Astrocyte of the cerebellum (primary cell): ENCODE measurements at regions not wholly inside any gene's neighbourhood (a gene's known extent, or its start where the extent isn't known, plus 50 kb on each side); places are given as distances from the start of the nearest gene placed in this dataset.

Experiments used
- DNase-seq: peaks from one replicate; pipeline ENCODE4 v3.0.0-alpha.2; 2011; ENCODE audit warnings: low read depth
- H3K4me3 ChIP-seq: 2 replicates; pipeline ENCODE4 v1.5.1; 2011; ENCODE audit warnings: mild to moderate bottlenecking, low read depth, low read length, moderate library complexity
- CTCF ChIP-seq: IDR thresholded peaks from 2 replicates; pipeline ENCODE4 v1.5.1; 2012; ENCODE audit warnings: low read length, low read depth, moderate library complexity, mild to moderate bottlenecking; ENCODE audit errors: missing control alignments
- in situ Hi-C: cut with HindIII; loops from 2 replicates; pipeline ENCODE4 v1.10.0; 2017; ENCODE audit warnings: low sequenced_read_pairs

GRCh38 chr20:24157213-24157612 is 168.6 kb upstream of the GGTLC1 start:
- TF ChIP-seq CTCF: no peak
- DNase-seq: no peak
- no peak overlapping the region for H3K4me3 ChIP-seq
- in situ Hi-C loops: no loop called here

GRCh38 chr20:24153101-24154040 is 164.8 kb upstream of the GGTLC1 start:
- H3K4me3 ChIP-seq: no peak overlapping the region
- TF ChIP-seq CTCF: no peak
- no peak for DNase-seq
- in situ Hi-C loops: no loop called here

- in situ Hi-C loops: no loop called here
- no peak overlapping the region for H3K4me3 ChIP-seq
- no peak for TF ChIP-seq CTCF
- DNase-seq: no peak
Measured at GRCh38 chr20:24151621-24152294, 163.2 kb upstream of the GGTLC1 start.

- in situ Hi-C loops: no loop called here
- TF ChIP-seq CTCF: no peak
- no peak for DNase-seq
- H3K4me3 ChIP-seq: no peak overlapping the region
Measured at GRCh38 chr20:24150406-24150805, 161.8 kb upstream of the GGTLC1 start.

- in situ Hi-C loops: no loop called here
- TF ChIP-seq CTCF: peak; percentile 39
- DNase-seq: no peak
- H3K4me3 ChIP-seq: no peak overlapping the region
Measured at GRCh38 chr20:24149881-24150307, 161.3 kb upstream of the GGTLC1 start.

- H3K4me3 ChIP-seq: no peak overlapping the region
Measured at GRCh38 chr20:24149175-24149574, 160.6 kb upstream of the GGTLC1 start.

More at GRCh38 chr20:24149175-24149574, 160.6 kb upstream of the GGTLC1 start:
- no peak for DNase-seq
- no peak for TF ChIP-seq CTCF
- in situ Hi-C loops: no loop called here
